Breast epithelium (tissue), 4 donors: ENCODE measurements at regions not wholly inside any gene's neighbourhood (a gene's known extent, or its start where the extent isn't known, plus 50 kb on each side); places are given as distances from the start of the nearest gene placed in this dataset.

Source experiments
- DNase-seq, 2 donors: peaks; one replicate each; pipeline ENCODE4 v3.0.0-alpha.2; 2019; ENCODE audit warnings: low spot score in 2 of 2
- H3K27ac ChIP-seq, 2 donors: fragments of 200-600 bp; sonication (generic) in 1 of 2; one replicate each; pipeline ENCODE4 v1.5.1; 2016 to 2019; ENCODE audit warnings: mild to moderate bottlenecking in 1 of 2
- H3K27me3 ChIP-seq, 2 donors: fragments of 200-600 bp; sonication (generic) in 1 of 2; one replicate each; pipeline versions ENCODE4 v1.5.1 to v1.6.0; 2017 to 2019; ENCODE audit warnings: control low read depth in 1 of 2, mild to moderate bottlenecking in 1 of 2
- H3K36me3 ChIP-seq: fragments of 200-600 bp; one replicate; pipeline ENCODE4 v1.5.1; 2019
- H3K4me1 ChIP-seq, 2 donors: fragments of 200-600 bp; sonication (generic); one replicate each; pipeline ENCODE4 v1.5.1; 2016 to 2019; ENCODE audit warnings: control low read depth in 1 of 2
- H3K4me3 ChIP-seq, 3 donors: fragments of 200-600 bp; sonication (generic); 1 replicate in 2 of 3; 2 replicates in 1 of 3; pipeline ENCODE4 v1.5.1; 2016 to 2019; ENCODE audit warnings: mild to moderate bottlenecking in 3 of 3, moderate library complexity in 2 of 3
- H3K9me3 ChIP-seq, 2 donors: fragments of 200-600 bp; sonication (generic) in 1 of 2; one replicate each; pipeline ENCODE4 v1.5.1; 2016 to 2019; ENCODE audit warnings: control low read depth in 1 of 2
- CTCF ChIP-seq, 3 donors: fragments of 450-650 bp; IDR thresholded peaks; one replicate each; pipeline ENCODE4 v1.5.1; 2016 to 2017; ENCODE audit warnings: antibody characterized with exemption in 3 of 3, mild to moderate bottlenecking in 3 of 3, moderate library complexity in 3 of 3
- POLR2A ChIP-seq: fragments of 450-650 bp; IDR thresholded peaks from one replicate; pipeline ENCODE4 v1.6.1; 2016; ENCODE audit warnings: antibody characterized with exemption, mild to moderate bottlenecking, moderate library complexity
- POLR2AphosphoS5 ChIP-seq, 3 donors: sonication (generic); formaldehyde crosslinking; IDR thresholded peaks; one replicate each; pipeline ENCODE4 v1.6.1; 2017; ENCODE audit warnings: antibody characterized with exemption in 3 of 3
- intact Hi-C: fragments of 100-400 bp; cut with DNase I; formaldehyde crosslinking; loops from one replicate; pipeline ENCODE4 v1.15.1; 2023; ENCODE audit warnings: low total_unique reads

DNA sequence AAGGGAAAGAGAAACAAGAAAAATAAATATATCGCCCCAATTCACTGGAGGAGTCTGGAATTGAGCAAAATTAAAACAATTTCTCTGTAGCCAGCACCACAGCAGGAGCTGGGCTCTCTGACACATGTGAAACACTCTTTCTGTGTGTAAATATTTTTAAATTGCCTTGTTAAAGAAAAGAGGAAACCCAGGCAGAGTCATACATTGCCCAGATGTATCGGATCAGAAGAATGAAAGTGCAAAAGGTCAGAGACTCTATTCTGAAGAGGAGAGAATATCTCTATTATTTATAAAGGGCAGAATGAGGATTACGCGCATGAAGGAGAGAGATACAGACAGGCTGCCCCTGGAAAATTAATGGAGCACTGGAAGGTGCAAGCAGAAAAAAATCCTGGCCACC lies 127.0 kb upstream of the MAN1A1 start:
- intact Hi-C loops = no loop called here
- H3K4me3 ChIP-seq = no peak overlapping the region
- peaks cover 0 to 15% of the 10 kb centered on the region in 2 donors for H3K9me3 ChIP-seq
- H3K36me3 ChIP-seq = no peaks in the 10 kb centered on the region
- no peaks in the 10 kb centered on the region for H3K27me3 ChIP-seq
- H3K27ac ChIP-seq = no peak overlapping the region
- H3K4me1 ChIP-seq = no peaks in the 10 kb centered on the region
- DNase-seq = no peak
- TF ChIP-seq POLR2AphosphoS5 (IDR thresholded peaks at IDR 0.05) = no peak
- TF ChIP-seq POLR2A = no peak
- TF ChIP-seq CTCF (IDR thresholded peaks at IDR 0.05) = no peak

- DNase-seq = no peak
Observed at GRCh38 chr6:119476024-119476423, 126.5 kb upstream of the MAN1A1 start.

DNA sequence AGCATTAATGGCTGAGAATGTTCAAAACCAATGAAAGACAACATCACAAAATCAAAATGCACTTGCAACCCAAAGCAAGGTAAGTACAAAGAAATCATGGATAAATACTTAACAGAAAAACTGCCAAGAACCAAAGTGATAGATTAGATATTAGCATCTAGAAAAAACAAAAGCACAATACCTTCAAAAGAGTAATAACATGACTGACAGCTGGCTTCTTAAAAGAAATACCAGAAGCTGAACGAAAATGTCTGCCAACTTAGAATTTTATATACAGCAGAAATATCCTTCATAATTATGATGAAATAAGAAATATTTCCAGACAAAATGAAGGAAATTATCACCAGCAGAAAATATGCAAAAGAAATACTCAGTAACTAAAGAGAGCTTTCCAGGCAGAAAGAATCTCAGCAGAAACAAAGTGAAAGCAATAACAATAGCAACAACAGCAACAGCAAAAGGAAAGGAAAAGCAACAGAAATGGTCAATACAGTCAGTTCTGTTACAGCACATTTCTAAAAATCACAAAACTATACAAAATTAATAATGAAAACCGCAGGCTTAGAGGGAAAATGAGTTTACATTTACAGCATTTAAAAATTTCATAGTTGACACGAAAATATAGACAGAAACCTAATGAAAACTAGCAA lies 121.5 kb upstream of the MAN1A1 start:
- Histone ChIP-seq H3K9me3 (peaks cover 0 to 15% of the 10 kb centered on the region in 2 donors), H3K36me3 (no peaks in the 10 kb centered on the region), H3K27me3 (no peaks in the 10 kb centered on the region), H3K4me1 (no peaks in the 10 kb centered on the region), H3K27ac (no peak overlapping the region), H3K4me3 (no peak overlapping the region)
- intact Hi-C loops = no loop called here
- TF ChIP-seq CTCF (IDR thresholded peaks at IDR 0.05) (no peak), POLR2A (no peak), POLR2AphosphoS5 (IDR thresholded peaks at IDR 0.05) (no peak)
- DNase-seq = no peak

More at GRCh38 chr6:119476024-119476423, 126.5 kb upstream of the MAN1A1 start:
- intact Hi-C loops = no loop called here
- H3K4me3 ChIP-seq = no peak overlapping the region
- H3K4me1 ChIP-seq = no peaks in the 10 kb centered on the region
- no peaks in the 10 kb centered on the region for H3K27me3 ChIP-seq
- no peaks in the 10 kb centered on the region for H3K36me3 ChIP-seq
- H3K9me3 ChIP-seq = peaks cover 0 to 15% of the 10 kb centered on the region in 2 donors
- TF ChIP-seq POLR2A (no peak), POLR2AphosphoS5 (IDR thresholded peaks at IDR 0.05) (no peak), CTCF (IDR thresholded peaks at IDR 0.05) (no peak)
- no peak overlapping the region for H3K27ac ChIP-seq

GRCh38 chr6:119467488-119468081 lies 118.0 kb upstream of the MAN1A1 start:
- intact Hi-C loops = no loop called here
- Histone ChIP-seq H3K36me3 (no peaks in the 10 kb centered on the region), H3K27ac (no peak overlapping the region), H3K4me3 (peak overlapping the region in 1 of 3 donors; percentile 1), H3K9me3 (peaks cover 0 to 10% of the 10 kb centered on the region in 2 donors), H3K4me1 (no peaks in the 10 kb centered on the region), H3K27me3 (no peaks in the 10 kb centered on the region)
- TF ChIP-seq POLR2A = no peak
- no peak for TF ChIP-seq CTCF (IDR thresholded peaks at IDR 0.05)
- TF ChIP-seq POLR2AphosphoS5 (IDR thresholded peaks at IDR 0.05) = no peak
- DNase-seq = no peak

- no peaks in the 10 kb centered on the region for H3K27me3 ChIP-seq
- intact Hi-C loops = no loop called here
- TF ChIP-seq CTCF (IDR thresholded peaks at IDR 0.05) = no peak
- TF ChIP-seq POLR2AphosphoS5 (IDR thresholded peaks at IDR 0.05) = no peak
Observed at GRCh38 chr6:119466226-119466625, 116.7 kb upstream of the MAN1A1 start.

More at GRCh38 chr6:119466226-119466625, 116.7 kb upstream of the MAN1A1 start:
- Histone ChIP-seq H3K4me3 (no peak overlapping the region), H3K9me3 (no peaks in the 10 kb centered on the region), H3K36me3 (no peaks in the 10 kb centered on the region), H3K27ac (no peak overlapping the region), H3K4me1 (no peaks in the 10 kb centered on the region)
- no peak for DNase-seq
